ENCODE measurements at regions not wholly inside any gene's neighbourhood (a gene's known extent, or its start where the extent isn't known, plus 50 kb on each side); places are given as distances from the start of the nearest gene placed in this dataset.

DNA sequence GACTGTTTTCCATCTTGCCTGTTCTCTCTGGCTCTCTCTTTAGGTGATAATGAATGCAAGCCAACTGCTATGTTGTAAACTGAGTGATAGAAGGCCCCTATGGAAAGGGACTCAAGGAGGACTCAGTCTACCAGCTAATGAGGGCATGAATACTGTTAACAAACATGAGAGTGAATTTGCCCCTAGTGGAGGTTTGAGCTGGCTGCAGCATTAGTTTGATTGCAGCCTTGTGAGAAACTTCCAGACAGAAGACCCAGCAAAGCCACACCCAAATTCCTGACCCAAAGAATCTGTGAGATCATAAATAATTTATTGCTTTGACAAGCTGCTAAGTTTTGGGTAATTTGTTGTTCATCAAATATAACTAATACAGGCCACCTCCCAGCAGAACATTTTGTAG, 50.0 kb upstream of the PLCB1 start:
- Histone ChIP-seq H3K27me3 (no peaks in the 10 kb centered on the region), H3K4me3 (ENCODE audit: low read depth, low read length) (no peak overlapping the region), H3K9me3 (no peaks in the 10 kb centered on the region), H3K36me3 (no peaks in the 10 kb centered on the region), H3K4me1 (peaks cover 3% of the 10 kb centered on the region)
- DNase-seq, result no peak
- TF ChIP-seq, protein P1, sequence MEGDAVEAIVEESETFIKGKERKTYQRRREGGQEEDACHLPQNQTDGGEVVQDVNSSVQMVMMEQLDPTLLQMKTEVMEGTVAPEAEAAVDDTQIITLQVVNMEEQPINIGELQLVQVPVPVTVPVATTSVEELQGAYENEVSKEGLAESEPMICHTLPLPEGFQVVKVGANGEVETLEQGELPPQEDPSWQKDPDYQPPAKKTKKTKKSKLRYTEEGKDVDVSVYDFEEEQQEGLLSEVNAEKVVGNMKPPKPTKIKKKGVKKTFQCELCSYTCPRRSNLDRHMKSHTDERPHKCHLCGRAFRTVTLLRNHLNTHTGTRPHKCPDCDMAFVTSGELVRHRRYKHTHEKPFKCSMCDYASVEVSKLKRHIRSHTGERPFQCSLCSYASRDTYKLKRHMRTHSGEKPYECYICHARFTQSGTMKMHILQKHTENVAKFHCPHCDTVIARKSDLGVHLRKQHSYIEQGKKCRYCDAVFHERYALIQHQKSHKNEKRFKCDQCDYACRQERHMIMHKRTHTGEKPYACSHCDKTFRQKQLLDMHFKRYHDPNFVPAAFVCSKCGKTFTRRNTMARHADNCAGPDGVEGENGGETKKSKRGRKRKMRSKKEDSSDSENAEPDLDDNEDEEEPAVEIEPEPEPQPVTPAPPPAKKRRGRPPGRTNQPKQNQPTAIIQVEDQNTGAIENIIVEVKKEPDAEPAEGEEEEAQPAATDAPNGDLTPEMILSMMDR (IDR thresholded peaks at IDR 0.05; ENCODE audit: low read depth, low read length), result peak; percentile 63

Data from BE2C (cell line).